Naive thymus-derived CD4-positive, alpha-beta T cell (primary cell): ENCODE measurements at regions not wholly inside any gene's neighbourhood (a gene's known extent, or its start where the extent isn't known, plus 50 kb on each side); places are given as distances from the start of the nearest gene placed in this dataset.

Source experiments
- ATAC-seq: fragments of 150-1000 bp; cut with Tn5 transposase; 2 replicates; pipeline ENCODE4 v1.10.0; 2021; ENCODE audit warnings: mild to moderate bottlenecking, moderate library complexity
- CTCF ChIA-PET: fragments of 350-600 bp; sonication (Branson Sonifier 250); formaldehyde crosslinking; loops from one replicate; lab custom pipeline; 2021; ENCODE audit warnings: antibody characterized with exemption; lab: Charles Lee
- POLR2A ChIA-PET: fragments of 350-600 bp; sonication (Branson Sonifier 250); formaldehyde crosslinking; loops from one replicate; lab custom pipeline; 2021; ENCODE audit warnings: antibody characterized with exemption, inconsistent platforms; lab: Charles Lee
- DNase-seq, 9 donors: peaks; one replicate each; pipeline versions ENCODE4 v3.0.0 to v3.0.0-alpha.2; 2020 to 2022; ENCODE audit warnings: mixed read lengths in 1 of 9
- H3K27ac ChIP-seq: one replicate; pipeline ENCODE4 v1.7.0; 2013; ENCODE audit warnings: mild to moderate bottlenecking, low read depth, low read length, moderate library complexity
- H3K27me3 ChIP-seq, 2 donors: one replicate each; pipeline ENCODE4 v1.7.0; 2013; ENCODE audit warnings: low read length in 2 of 2, mild to moderate bottlenecking in 2 of 2, moderate library complexity in 2 of 2; ENCODE audit not compliant: control insufficient read depth in 2 of 2, insufficient read depth in 2 of 2
- H3K36me3 ChIP-seq, 3 experiments: 1 replicate in 2 of 3; 2 replicates in 1 of 3; pipeline ENCODE4 v1.7.0; 2013; ENCODE audit warnings: low read length in 3 of 3, mild to moderate bottlenecking in 3 of 3, moderate library complexity in 1 of 3; ENCODE audit not compliant: insufficient read depth in 3 of 3, control insufficient read depth in 2 of 3
- H3K4me1 ChIP-seq, 2 donors: one replicate each; pipeline ENCODE4 v1.7.0; 2013; ENCODE audit warnings: low read length in 2 of 2, mild to moderate bottlenecking in 2 of 2, moderate library complexity in 1 of 2; ENCODE audit not compliant: control insufficient read depth in 2 of 2, insufficient read depth in 2 of 2
- H3K4me3 ChIP-seq: 2 replicates; pipeline ENCODE4 v1.7.0; 2013; ENCODE audit warnings: mild to moderate bottlenecking, low read length
- H3K9me3 ChIP-seq, 3 experiments: 1 replicate in 2 of 3; 2 replicates in 1 of 3; pipeline ENCODE4 v1.7.0; 2013; ENCODE audit warnings: low read length in 3 of 3; ENCODE audit not compliant: control insufficient read depth in 2 of 3
- H3K27ac Mint-ChIP-seq, 9 donors: one replicate each; pipeline ENCODE4 v1.8.0; 2020 to 2022; ENCODE audit warnings: mixed read lengths in 9 of 9, mild to moderate bottlenecking in 8 of 9, moderate library complexity in 5 of 9, inconsistent platforms in 2 of 9
- H3K27me3 Mint-ChIP-seq, 5 donors: one replicate each; pipeline ENCODE4 v1.8.0; 2021 to 2022; ENCODE audit warnings: mixed read lengths in 5 of 5, mild to moderate bottlenecking in 1 of 5
- H3K36me3 Mint-ChIP-seq, 5 donors: one replicate each; pipeline ENCODE4 v1.8.0; 2020 to 2022; ENCODE audit warnings: mixed read lengths in 5 of 5, mild to moderate bottlenecking in 3 of 5, inconsistent platforms in 1 of 5
- H3K4me1 Mint-ChIP-seq, 7 donors: one replicate each; pipeline ENCODE4 v1.8.0; 2020 to 2022; ENCODE audit warnings: mixed read lengths in 7 of 7, mild to moderate bottlenecking in 3 of 7, inconsistent platforms in 1 of 7
- H3K4me3 Mint-ChIP-seq, 10 donors: one replicate each; pipeline ENCODE4 v1.8.0; 2020 to 2022; ENCODE audit warnings: mild to moderate bottlenecking in 10 of 10, mixed read lengths in 10 of 10, moderate library complexity in 6 of 10, inconsistent platforms in 2 of 10
- H3K9me3 Mint-ChIP-seq, 11 donors: one replicate each; pipeline ENCODE4 v1.8.0; 2020 to 2022; ENCODE audit warnings: mixed read lengths in 11 of 11, mild to moderate bottlenecking in 4 of 11, inconsistent platforms in 1 of 11, moderate library complexity in 1 of 11
- intact Hi-C, 2 donors: fragments of 100-400 bp; cut with micrococcal nuclease; formaldehyde crosslinking; loops; one replicate each; pipeline ENCODE4 v1.15.1; 2023

DNA sequence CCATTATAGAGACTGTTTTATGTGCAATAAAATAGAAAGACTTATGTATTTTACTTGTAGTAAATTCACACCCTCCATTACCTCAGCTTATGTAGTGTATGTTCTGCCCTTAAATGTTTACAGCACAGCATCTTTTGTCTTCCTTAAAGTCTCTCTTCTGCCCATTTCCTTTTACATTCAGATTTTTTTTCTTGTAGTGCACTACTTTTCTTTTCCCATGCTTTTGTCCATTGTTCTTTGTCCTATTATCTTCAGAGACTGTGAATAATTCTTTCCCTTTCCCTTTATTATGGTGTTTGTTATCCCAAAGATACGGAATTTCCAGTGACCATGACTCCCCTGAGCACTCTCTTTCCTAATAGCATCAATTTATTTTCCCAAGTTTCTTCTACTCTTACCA is 66.1 kb upstream of the TYRP1 start:
- no peak overlapping the region for H3K4me3 Mint-ChIP-seq
- intact Hi-C loops: no loop called here
- Histone ChIP-seq H3K27me3 (no peaks in the 10 kb centered on the region), H3K36me3 (no peaks in the 10 kb centered on the region), H3K9me3 (no peaks in the 10 kb centered on the region), H3K4me1 (no peaks in the 10 kb centered on the region), H3K4me3 (no peak overlapping the region), H3K27ac (no peak overlapping the region)
- no peak for DNase-seq
- no peaks in the 10 kb centered on the region for H3K4me1 Mint-ChIP-seq
- no peak overlapping the region for H3K27ac Mint-ChIP-seq
- ATAC-seq: no peak
- H3K36me3 Mint-ChIP-seq: no peaks in the 10 kb centered on the region
- CTCF ChIA-PET: no interaction called here
- H3K9me3 Mint-ChIP-seq: peaks cover 0 to 25% (median 9%) of the 10 kb centered on the region in 11 donors
- POLR2A ChIA-PET: no interaction called here
- no peaks in the 10 kb centered on the region for H3K27me3 Mint-ChIP-seq

DNA sequence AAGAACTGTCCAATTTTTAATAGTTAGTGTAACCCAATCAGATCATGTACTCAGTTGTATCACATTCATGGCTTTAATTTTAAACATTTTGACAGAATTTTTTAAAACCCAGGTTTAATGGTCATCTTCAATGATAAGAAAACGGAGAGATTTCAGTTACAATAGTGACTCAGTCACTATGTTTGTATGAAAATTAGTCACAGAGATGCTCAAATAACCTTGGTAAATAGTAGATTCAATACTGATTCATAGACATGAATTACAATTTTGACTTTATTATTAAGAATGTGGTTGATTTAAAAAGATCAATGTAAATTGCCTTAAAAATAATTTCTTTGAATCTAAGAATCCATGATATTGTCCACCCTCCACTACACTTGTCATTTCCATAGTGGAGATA is 64.6 kb upstream of the TYRP1 start:
- Histone ChIP-seq H3K9me3 (no peaks in the 10 kb centered on the region), H3K27ac (no peak overlapping the region), H3K4me1 (no peaks in the 10 kb centered on the region), H3K36me3 (no peaks in the 10 kb centered on the region), H3K27me3 (no peaks in the 10 kb centered on the region), H3K4me3 (no peak overlapping the region)
- Mint-ChIP-seq H3K9me3 (peaks cover 0 to 31% (median 6%) of the 10 kb centered on the region in 11 donors), H3K36me3 (no peaks in the 10 kb centered on the region), H3K27me3 (no peaks in the 10 kb centered on the region), H3K27ac (no peak overlapping the region), H3K4me3 (no peak overlapping the region), H3K4me1 (no peaks in the 10 kb centered on the region)
- intact Hi-C loops: no loop called here
- ChIA-PET POLR2A (no interaction called here), CTCF (no interaction called here)
- DNase-seq: no peak
- ATAC-seq: no peak

DNA sequence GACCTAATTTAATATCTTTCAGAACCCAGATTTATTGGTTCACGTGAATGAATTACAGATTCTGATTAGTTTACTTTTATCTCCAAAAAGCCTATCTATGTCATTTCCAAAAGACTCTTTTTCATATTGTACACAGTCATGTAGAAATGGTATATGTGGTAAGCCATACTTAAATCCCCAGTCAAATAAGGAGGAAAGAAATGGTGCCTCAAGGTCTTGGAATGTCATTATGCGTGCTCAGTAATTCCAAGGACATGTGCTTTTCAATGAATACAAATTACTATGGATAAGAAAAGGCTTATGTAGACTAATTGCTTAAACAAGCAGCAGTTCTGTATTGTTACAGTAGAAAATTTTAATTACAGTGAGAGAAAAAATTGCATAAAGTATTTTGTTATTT is 64.1 kb upstream of the TYRP1 start:
- no peaks in the 10 kb centered on the region for H3K36me3 ChIP-seq
- no peaks in the 10 kb centered on the region for H3K36me3 Mint-ChIP-seq
- no peaks in the 10 kb centered on the region for H3K9me3 ChIP-seq
- H3K9me3 Mint-ChIP-seq: peaks cover 0 to 35% (median 6%) of the 10 kb centered on the region in 11 donors
- ATAC-seq (no peak), DNase-seq (no peak)
- no peaks in the 10 kb centered on the region for H3K4me1 Mint-ChIP-seq
- intact Hi-C loops: no loop called here
- no peak overlapping the region for H3K27ac Mint-ChIP-seq
- H3K4me3 ChIP-seq: no peak overlapping the region
- ChIA-PET CTCF (no interaction called here), POLR2A (no interaction called here)
- H3K27ac ChIP-seq: no peak overlapping the region
- no peaks in the 10 kb centered on the region for H3K27me3 Mint-ChIP-seq
- no peaks in the 10 kb centered on the region for H3K27me3 ChIP-seq
- H3K4me1 ChIP-seq: no peaks in the 10 kb centered on the region
- H3K4me3 Mint-ChIP-seq: no peak overlapping the region

DNA sequence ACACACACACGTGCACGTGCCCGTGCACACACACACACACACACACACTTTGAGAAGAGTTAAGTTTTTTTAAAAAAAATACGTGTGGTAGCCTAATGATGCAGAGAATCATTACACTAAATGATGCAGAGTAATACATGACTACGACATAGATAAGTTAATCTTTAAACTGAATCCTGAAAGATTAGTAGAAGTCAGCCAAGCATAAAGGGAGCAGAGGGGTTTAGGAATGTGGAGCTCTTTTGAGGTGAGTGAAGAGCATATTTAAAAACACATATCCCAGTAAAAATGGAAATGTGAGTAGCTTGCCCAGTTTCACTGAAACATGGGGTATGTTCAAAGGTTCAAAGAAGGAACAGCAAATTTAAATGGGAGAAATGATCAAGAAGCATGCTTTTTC is 61.3 kb upstream of the TYRP1 start:
- Mint-ChIP-seq H3K27ac (no peak overlapping the region), H3K36me3 (no peaks in the 10 kb centered on the region), H3K27me3 (no peaks in the 10 kb centered on the region), H3K4me3 (no peak overlapping the region), H3K9me3 (peaks cover 4 to 45% (median 10%) of the 10 kb centered on the region in 11 donors), H3K4me1 (no peaks in the 10 kb centered on the region)
- ChIA-PET POLR2A (no interaction called here), CTCF (no interaction called here)
- no peaks in the 10 kb centered on the region for H3K36me3 ChIP-seq
- H3K4me1 ChIP-seq: no peaks in the 10 kb centered on the region
- DNase-seq: no peak
- no peak for ATAC-seq
- no peak overlapping the region for H3K4me3 ChIP-seq
- H3K9me3 ChIP-seq: no peaks in the 10 kb centered on the region
- H3K27ac ChIP-seq: no peak overlapping the region
- intact Hi-C loops: no loop called here
- no peaks in the 10 kb centered on the region for H3K27me3 ChIP-seq

GRCh38 chr9:12633016-12633765 is 60.0 kb upstream of the TYRP1 start:
- Histone ChIP-seq H3K36me3 (no peaks in the 10 kb centered on the region), H3K4me3 (no peak overlapping the region), H3K4me1 (no peaks in the 10 kb centered on the region), H3K9me3 (no peaks in the 10 kb centered on the region), H3K27ac (no peak overlapping the region), H3K27me3 (no peaks in the 10 kb centered on the region)
- no peak for DNase-seq
- Mint-ChIP-seq H3K27ac (no peak overlapping the region), H3K27me3 (no peaks in the 10 kb centered on the region), H3K4me1 (no peaks in the 10 kb centered on the region), H3K9me3 (peaks cover 3 to 42% (median 11%) of the 10 kb centered on the region in 11 donors), H3K4me3 (no peak overlapping the region), H3K36me3 (no peaks in the 10 kb centered on the region)
- intact Hi-C loops: no loop called here
- ATAC-seq: no peak
- ChIA-PET POLR2A (no interaction called here), CTCF (interaction anchor here (0.6 kb wide), 1 partner anchor 641 kb away, joined by 6 read pairs; no protein-coding TSS in a partner anchor)

GRCh38 chr9:12640016-12640587 is 53.1 kb upstream of the TYRP1 start:
- no peaks in the 10 kb centered on the region for H3K4me1 ChIP-seq
- H3K4me1 Mint-ChIP-seq: peaks cover 0 to 2% (median 0%) of the 10 kb centered on the region in 7 donors
- ChIA-PET POLR2A (no interaction called here), CTCF (no interaction called here)
- no peaks in the 10 kb centered on the region for H3K27me3 Mint-ChIP-seq
- no peaks in the 10 kb centered on the region for H3K36me3 ChIP-seq
- H3K36me3 Mint-ChIP-seq: no peaks in the 10 kb centered on the region
- no peak overlapping the region for H3K27ac Mint-ChIP-seq
- ATAC-seq (no peak), DNase-seq (no peak)
- no peak overlapping the region for H3K4me3 ChIP-seq
- intact Hi-C loops: no loop called here
- H3K9me3 ChIP-seq: no peaks in the 10 kb centered on the region
- H3K27ac ChIP-seq: no peak overlapping the region
- H3K4me3 Mint-ChIP-seq: no peak overlapping the region
- no peaks in the 10 kb centered on the region for H3K27me3 ChIP-seq
- H3K9me3 Mint-ChIP-seq: peaks cover 2 to 20% (median 9%) of the 10 kb centered on the region in 11 donors
